HepG2 (cell line): ENCODE measurements at regions not wholly inside any gene's neighbourhood (a gene's known extent, or its start where the extent isn't known, plus 50 kb on each side); places are given as distances from the start of the nearest gene placed in this dataset.
"Not testable (repeated sequence)": the region's sequence is repeated elsewhere in the genome, so short reads cannot be mapped to it uniquely, and the experiment has no call there.

Experiments
- ATAC-seq: fragments of 200-7000 bp; cut with Tn5 transposase; 3 replicates; pipeline ENCODE4 v1.9.1; 2020; ENCODE audit warnings: mild to moderate bottlenecking, moderate library complexity
- BruUV-seq: library from RNA; stranded (reverse); fragments of 400-500 nt; replicated peaks from 2 replicates; lab custom pipeline; 2021; lab: Mats Ljungman, UMichigan
- CTCF ChIA-PET: fragments of 300-600 bp; formaldehyde crosslinking; extraction: SDS; loops from one replicate; lab custom pipeline; 2021; ENCODE audit warnings: low total read pairs, inconsistent platforms, low intra/inter-chr PET ratio; lab: Yijun Ruan, JAX
- POLR2A ChIA-PET: fragments of 350-600 bp; sonication (Branson Sonifier 250); formaldehyde crosslinking; loops from one replicate; lab custom pipeline; 2020; ENCODE audit warnings: antibody characterized with exemption, inconsistent platforms; lab: Yijun Ruan, JAX
- DNase-seq: peaks from one replicate; pipeline ENCODE4 v3.0.0-alpha.2; 2015; ENCODE audit warnings: low spot score
- FAIRE-seq: peaks from 3 replicates; lab custom pipeline; 2011; peaks lifted over from hg19 to GRCh38; lab: Jason Lieb, UNC
- H2AFZ ChIP-seq: one replicate; pipeline ENCODE4 v1.6.1; 2011; ENCODE audit warnings: low read length, inconsistent platforms
- H3K27ac ChIP-seq: fragments of 300-600 bp; 3 replicates; pipeline ENCODE4 v1.8.0; 2011; ENCODE audit warnings: mixed run types, mild to moderate bottlenecking, mixed read lengths, low read length, inconsistent platforms; ENCODE audit not compliant: insufficient read depth; ENCODE audit errors: extremely low read length
- H3K27me3 ChIP-seq, 2 experiments: fragments of 200-600 bp in 1 of 2; 2 replicates in 1 of 2; 3 replicates in 1 of 2; pipeline versions ENCODE4 v1.6.0 to v1.8.0; 2011; ENCODE audit warnings: low read length in 2 of 2, mild to moderate bottlenecking in 2 of 2, moderate library complexity in 2 of 2, inconsistent platforms in 1 of 2; ENCODE audit not compliant: insufficient read depth in 2 of 2, control insufficient read depth in 1 of 2
- H3K36me3 ChIP-seq, 2 experiments: fragments of 200-600 bp in 1 of 2; replicated peaks in 1 of 2; 2 replicates in 1 of 2; 3 replicates in 1 of 2; pipeline versions ENCODE4 v1.5.1 to v1.8.0; 2011; ENCODE audit warnings: low read length in 2 of 2, inconsistent platforms in 1 of 2; ENCODE audit not compliant: insufficient read depth in 2 of 2, control insufficient read depth in 1 of 2
- H3K4me1 ChIP-seq: 2 replicates; pipeline ENCODE4 v1.5.1; 2012; ENCODE audit warnings: low read length, inconsistent platforms; ENCODE audit not compliant: insufficient read depth
- H3K4me2 ChIP-seq: 2 replicates; pipeline ENCODE4 v1.6.0; 2011; ENCODE audit warnings: low read depth, low read length, inconsistent platforms
- H3K4me3 ChIP-seq, 3 experiments: fragments of 200-600 bp in 1 of 3; sonication (generic), shearing (Covaris generic) in 1 of 3; replicated peaks in 1 of 3; 2 replicates each; pipeline ENCODE4 v1.5.1; 2011 to 2016; ENCODE audit warnings: low read length in 3 of 3, inconsistent platforms in 2 of 3, low read depth in 2 of 3, mild to moderate bottlenecking in 2 of 3, control low read depth in 1 of 3, mixed read lengths in 1 of 3; ENCODE audit not compliant: insufficient read depth in 1 of 3
- H3K79me2 ChIP-seq: one replicate; pipeline ENCODE4 v1.6.1; 2011; ENCODE audit warnings: low read length, inconsistent platforms; ENCODE audit not compliant: insufficient read depth
- H3K9ac ChIP-seq: 2 replicates; pipeline ENCODE4 v1.6.0; 2011; ENCODE audit warnings: mild to moderate bottlenecking, low read depth, low read length, inconsistent platforms; ENCODE audit not compliant: insufficient read depth
- H3K9me3 ChIP-seq: 2 replicates; pipeline ENCODE4 v1.5.1; 2012; ENCODE audit warnings: mild to moderate bottlenecking, low read length
- H4K20me1 ChIP-seq: 2 replicates; pipeline ENCODE4 v1.6.0; 2011; ENCODE audit warnings: inconsistent platforms, mild to moderate bottlenecking, low read length, moderate library complexity; ENCODE audit not compliant: insufficient read depth
- CENPT ChIP-seq: sonication (generic); formaldehyde crosslinking; IDR thresholded peaks from 2 replicates; pipeline ENCODE4 v1.8.0; 2022; ENCODE audit warnings: low read depth, mild to moderate bottlenecking, moderate library complexity, missing genetic modification reagents
- GABPB1 ChIP-seq: IDR thresholded peaks from 2 replicates; pipeline ENCODE4 v1.6.1; 2016; ENCODE audit warnings: mild to moderate bottlenecking, missing genetic modification reagents, moderate library complexity, missing compliant biosample characterization
- GATA4 ChIP-seq: sonication (generic); IDR thresholded peaks from 2 replicates; pipeline ENCODE4 v1.6.1; 2016; ENCODE audit warnings: antibody characterized with exemption, low read depth, borderline replicate concordance
- GATAD2A ChIP-seq: IDR thresholded peaks from 2 replicates; pipeline ENCODE4 v1.6.1; 2016
- HDAC6 ChIP-seq: fragments of 200-600 bp; sonication (generic); IDR thresholded peaks from 2 replicates; pipeline ENCODE4 v1.7.0; 2017; ENCODE audit warnings: mild to moderate bottlenecking, antibody characterized with exemption, low read length, low read depth
- HIVEP1 ChIP-seq: sonication (generic); formaldehyde crosslinking; IDR thresholded peaks from 2 replicates; pipeline ENCODE4 v1.4.0; 2020; ENCODE audit warnings: mild to moderate bottlenecking, missing genetic modification reagents
- MAFG ChIP-seq: sonication (generic); formaldehyde crosslinking; IDR thresholded peaks from 2 replicates; pipeline ENCODE4 v1.5.1; 2020; ENCODE audit warnings: mild to moderate bottlenecking, missing genetic modification reagents
- MTF1 ChIP-seq: sonication (generic); formaldehyde crosslinking; IDR thresholded peaks from 2 replicates; pipeline ENCODE4 v1.5.0; 2020; ENCODE audit warnings: missing genetic modification reagents
- PATZ1 ChIP-seq: sonication (generic); formaldehyde crosslinking; IDR thresholded peaks from 2 replicates; pipeline ENCODE4 v1.4.0; 2020; ENCODE audit warnings: missing genetic modification reagents
- YY1 ChIP-seq: IDR thresholded peaks from 2 replicates; pipeline ENCODE4 v1.6.1; 2011; ENCODE audit warnings: low read length, low read depth, moderate library complexity, mild to moderate bottlenecking; ENCODE audit not compliant: insufficient read depth, insufficient replicate concordance
- ZNF101 ChIP-seq: sonication (generic); formaldehyde crosslinking; IDR thresholded peaks from 2 replicates; pipeline ENCODE4 v1.4.0; 2020; ENCODE audit warnings: mild to moderate bottlenecking, low read depth, missing genetic modification reagents, borderline replicate concordance
- ZNF235 ChIP-seq: sonication (generic); formaldehyde crosslinking; IDR thresholded peaks from 2 replicates; pipeline ENCODE4 v1.8.1; 2023; ENCODE audit warnings: mild to moderate bottlenecking, missing genetic modification reagents, borderline replicate concordance
- ZNF589 ChIP-seq: sonication (generic); formaldehyde crosslinking; conservative IDR thresholded peaks from 2 replicates; pipeline ENCODE4 v1.8.0; 2022; ENCODE audit warnings: mild to moderate bottlenecking, moderate library complexity, missing genetic modification reagents
- ZNF644 ChIP-seq: IDR thresholded peaks from 2 replicates; pipeline ENCODE4 v1.6.1; 2016; ENCODE audit warnings: low read depth
- ZNF841 ChIP-seq: sonication (generic); formaldehyde crosslinking; IDR thresholded peaks from 2 replicates; pipeline ENCODE4 v1.8.1; 2023; ENCODE audit warnings: missing genetic modification reagents, borderline replicate concordance
- ZNF878 ChIP-seq: sonication (generic); formaldehyde crosslinking; IDR thresholded peaks from 2 replicates; pipeline ENCODE4 v1.8.1; 2023; ENCODE audit warnings: mild to moderate bottlenecking, missing genetic modification reagents, moderate library complexity
- ZNF883 ChIP-seq: sonication (generic); formaldehyde crosslinking; IDR thresholded peaks from 2 replicates; pipeline ENCODE4 v1.5.1; 2020; ENCODE audit warnings: mild to moderate bottlenecking, missing genetic modification reagents; ENCODE audit errors: not compliant biosample characterization
- whole genome bisulfite sequencing: methylation state at CpG from one replicate; pipeline ENCODE4 v1.1.6; 2017; ENCODE audit warnings: low lambda C conversion rate; 5-methylcytosine and 5-hydroxymethylcytosine counted together
- in situ Hi-C: cut with HindIII; loops from 2 replicates; pipeline ENCODE4 v1.10.0; 2017; ENCODE audit warnings: low pct_unique_long_range_greater_than_20kb; ENCODE audit not compliant: extremely low pct_ligation_motif_present
- intact Hi-C: fragments of 100-400 bp; cut with micrococcal nuclease; formaldehyde crosslinking; loops from one replicate; pipeline ENCODE4 v1.10.0; 2022; ENCODE audit not compliant: unreplicated experiment

GRCh38 chr6:63049216-63049615 is 162.1 kb upstream of the FKBP1C start:
- H3K4me1 ChIP-seq: peaks cover 15% of the 10 kb centered on the region
- 32% methylated on average over 3 of the region's 3 CpGs for WGBS
- no peak overlapping the region for H2AFZ ChIP-seq
- ATAC-seq (no peak), FAIRE-seq (no peak), DNase-seq (no peak)
- H3K27me3 ChIP-seq: no peaks in the 10 kb centered on the region
- CTCF ChIA-PET: no interaction called here
- in situ Hi-C loops: no loop called here
- BruUV-seq: no TSS peak
- H3K4me2 ChIP-seq: no peak overlapping the region
- H3K79me2 ChIP-seq: no peaks in the 10 kb centered on the region
- no peaks in the 10 kb centered on the region for H3K9me3 ChIP-seq
- H3K27ac ChIP-seq: no peak overlapping the region
- no peaks in the 10 kb centered on the region for H3K36me3 ChIP-seq
- POLR2A ChIA-PET: no interaction called here
- TF ChIP-seq ZNF841: no peak
- TF ChIP-seq MTF1 (CRISPR knock-in tag): no peak
- no peak for TF ChIP-seq ZNF101
- no peak for TF ChIP-seq ZNF883 (CRISPR knock-in tag)
- no peak for TF ChIP-seq CENPT (CRISPR knock-in tag)
- no peak for TF ChIP-seq ZNF589 (CRISPR knock-in tag)
- TF ChIP-seq ZNF235 (CRISPR knock-in tag): no peak
- no peak for TF ChIP-seq GATA4
- TF ChIP-seq MAFG (CRISPR knock-in tag): no peak
- TF ChIP-seq ZNF878 (CRISPR knock-in tag): no peak
- TF ChIP-seq HDAC6: no peak
- no peaks in the 10 kb centered on the region for H4K20me1 ChIP-seq
- no peak overlapping the region for H3K4me3 ChIP-seq
- H3K9ac ChIP-seq: no peak overlapping the region
- intact Hi-C loops: no loop called here

- WGBS: 0% methylated on average over 9 of the region's 9 CpGs
- H3K4me2 ChIP-seq: peak overlapping the region; percentile 79
- not testable (repeated sequence) for FAIRE-seq
- peak; percentile 49; the same call in 1 of the 2 replicates for TF ChIP-seq HIVEP1 (CRISPR knock-in tag)
- TF ChIP-seq PATZ1 (CRISPR knock-in tag): 0 out of 2 replicates have a peak, but pooled peaks have one; percentile 25
- TF ChIP-seq GATAD2A: peak; percentile 45; the same call in 1 of the 2 replicates
- peak; percentile 67 for TF ChIP-seq YY1
- TF ChIP-seq GABPB1: 0 out of 2 replicates have a peak, but pooled peaks have one; percentile 19
- TF ChIP-seq ZNF644 (CRISPR knock-in tag): 0 out of 2 replicates have a peak, but pooled peaks have one; percentile 34
Measured at GRCh38 chr6:63053206-63053605, 158.1 kb upstream of the FKBP1C start.

More at GRCh38 chr6:63053206-63053605, 158.1 kb upstream of the FKBP1C start:
- H3K27me3 ChIP-seq, H3K79me2 ChIP-seq, H4K20me1 ChIP-seq, BruUV-seq, intact Hi-C loops, H3K27ac ChIP-seq, H3K9ac ChIP-seq, CTCF ChIA-PET, POLR2A ChIA-PET, H3K36me3 ChIP-seq, H3K9me3 ChIP-seq: not testable (repeated sequence)
- DNase-seq: peak; percentile 45
- 0 out of 3 replicates have a peak, but pooled peaks have one; percentile 25 for ATAC-seq
- H3K4me3 ChIP-seq: peak overlapping the region; percentile 52 to 60 (median 54); a peak in 5 of 6 replicates
- in situ Hi-C loops: loop anchor here (25.0 kb wide), 1 partner anchor 759 kb away; no protein-coding TSS in a partner anchor
- H3K4me1 ChIP-seq: peaks cover 15% of the 10 kb centered on the region
- peak overlapping the region; percentile 42 for H2AFZ ChIP-seq
